ENCODE measurements at regions not wholly inside any gene's neighbourhood (a gene's known extent, or its start where the extent isn't known, plus 50 kb on each side); places are given as distances from the start of the nearest gene placed in this dataset.

GRCh38 chr11:27195837-27196202 is 155.2 kb downstream of the BBOX1 start:
- Mint-ChIP-seq H3K4me1 (ENCODE audit: low read depth, unreplicated experiment) (no peaks in the 10 kb centered on the region), H3K9me3 (ENCODE audit: unreplicated experiment) (no peaks in the 10 kb centered on the region)

GRCh38 chr11:27194976-27195375 is 154.4 kb downstream of the BBOX1 start:
- no peak overlapping the region for H3K4me3 Mint-ChIP-seq (ENCODE audit: unreplicated experiment)
- no peak overlapping the region for H3K27ac Mint-ChIP-seq (ENCODE audit: unreplicated experiment)
- no peaks in the 10 kb centered on the region for H3K27me3 Mint-ChIP-seq (ENCODE audit: unreplicated experiment)
- H3K4me1 Mint-ChIP-seq (ENCODE audit: low read depth, unreplicated experiment): no peaks in the 10 kb centered on the region
- no peaks in the 10 kb centered on the region for H3K9me3 Mint-ChIP-seq (ENCODE audit: unreplicated experiment)
- no peak for DNase-seq
- no peak for TF ChIP-seq CTCF (IDR thresholded peaks at IDR 0.05; ENCODE audit: partially characterized antibody, unreplicated experiment)
- H3K36me3 Mint-ChIP-seq (ENCODE audit: unreplicated experiment): no peaks in the 10 kb centered on the region

More at GRCh38 chr11:27195837-27196202, 155.2 kb downstream of the BBOX1 start:
- DNase-seq: no peak
- no peak overlapping the region for H3K27ac Mint-ChIP-seq (ENCODE audit: unreplicated experiment)
- H3K36me3 Mint-ChIP-seq (ENCODE audit: unreplicated experiment): no peaks in the 10 kb centered on the region
- H3K4me3 Mint-ChIP-seq (ENCODE audit: unreplicated experiment): no peak overlapping the region
- H3K27me3 Mint-ChIP-seq (ENCODE audit: unreplicated experiment): no peaks in the 10 kb centered on the region
- TF ChIP-seq CTCF (IDR thresholded peaks at IDR 0.05; ENCODE audit: partially characterized antibody, unreplicated experiment): no peak

GRCh38 chr11:27193434-27194225 is 153.0 kb downstream of the BBOX1 start:
- TF ChIP-seq CTCF (IDR thresholded peaks at IDR 0.05; ENCODE audit: partially characterized antibody, unreplicated experiment): no peak
- Mint-ChIP-seq H3K4me1 (ENCODE audit: low read depth, unreplicated experiment) (no peaks in the 10 kb centered on the region), H3K9me3 (ENCODE audit: unreplicated experiment) (no peaks in the 10 kb centered on the region), H3K4me3 (ENCODE audit: unreplicated experiment) (no peak overlapping the region), H3K27ac (ENCODE audit: unreplicated experiment) (no peak overlapping the region), H3K36me3 (ENCODE audit: unreplicated experiment) (no peaks in the 10 kb centered on the region), H3K27me3 (ENCODE audit: unreplicated experiment) (no peaks in the 10 kb centered on the region)
- no peak for DNase-seq

GRCh38 chr11:27192184-27192583 is 151.6 kb downstream of the BBOX1 start:
- Mint-ChIP-seq H3K4me3 (ENCODE audit: unreplicated experiment) (no peak overlapping the region), H3K4me1 (ENCODE audit: low read depth, unreplicated experiment) (peaks cover 2% of the 10 kb centered on the region), H3K9me3 (ENCODE audit: unreplicated experiment) (no peaks in the 10 kb centered on the region), H3K27me3 (ENCODE audit: unreplicated experiment) (no peaks in the 10 kb centered on the region), H3K36me3 (ENCODE audit: unreplicated experiment) (no peaks in the 10 kb centered on the region), H3K27ac (ENCODE audit: unreplicated experiment) (no peak overlapping the region)
- no peak for TF ChIP-seq CTCF (IDR thresholded peaks at IDR 0.05; ENCODE audit: partially characterized antibody, unreplicated experiment)
- DNase-seq: no peak

GRCh38 chr11:27191639-27192038 is 151.0 kb downstream of the BBOX1 start:
- H3K27me3 Mint-ChIP-seq (ENCODE audit: unreplicated experiment): no peaks in the 10 kb centered on the region
- H3K4me1 Mint-ChIP-seq (ENCODE audit: low read depth, unreplicated experiment): peaks cover 2% of the 10 kb centered on the region
- no peak for TF ChIP-seq CTCF (IDR thresholded peaks at IDR 0.05; ENCODE audit: partially characterized antibody, unreplicated experiment)
- no peak overlapping the region for H3K4me3 Mint-ChIP-seq (ENCODE audit: unreplicated experiment)
- H3K36me3 Mint-ChIP-seq (ENCODE audit: unreplicated experiment): no peaks in the 10 kb centered on the region
- H3K9me3 Mint-ChIP-seq (ENCODE audit: unreplicated experiment): no peaks in the 10 kb centered on the region
- DNase-seq: no peak
- no peak overlapping the region for H3K27ac Mint-ChIP-seq (ENCODE audit: unreplicated experiment)
